DND-41 (cell line): ENCODE measurements at regions not wholly inside any gene's neighbourhood (a gene's known extent, or its start where the extent isn't known, plus 50 kb on each side); places are given as distances from the start of the nearest gene placed in this dataset.

Experiments
- ATAC-seq: fragments of 200-7000 bp; cut with Tn5 transposase; 3 replicates; pipeline ENCODE4 v1.9.1; 2021; ENCODE audit warnings: low read depth; ENCODE audit not compliant: insufficient read depth
- DNase-seq: peaks from one replicate; pipeline ENCODE4 v3.0.0-alpha.2; 2020
- H2AFZ ChIP-seq: 2 replicates; pipeline ENCODE4 v1.6.0; 2012; ENCODE audit warnings: low read depth, low read length
- H3K27ac ChIP-seq: 2 replicates; pipeline ENCODE4 v1.5.1; 2012; ENCODE audit warnings: low read length, inconsistent platforms
- H3K27me3 ChIP-seq: fragments of 200-600 bp; sonication (generic); 2 replicates; pipeline ENCODE4 v1.6.0; 2012; ENCODE audit warnings: low read length, mild to moderate bottlenecking, inconsistent platforms; ENCODE audit not compliant: insufficient read depth, poor library complexity
- H3K36me3 ChIP-seq: 2 replicates; pipeline ENCODE4 v1.5.1; 2012; ENCODE audit warnings: low read length, inconsistent platforms; ENCODE audit not compliant: insufficient read depth
- H3K4me1 ChIP-seq: 2 replicates; pipeline ENCODE4 v1.5.1; 2012; ENCODE audit warnings: mild to moderate bottlenecking, low read length; ENCODE audit not compliant: insufficient read depth
- H3K4me2 ChIP-seq: 2 replicates; pipeline ENCODE4 v1.6.0; 2012; ENCODE audit warnings: mild to moderate bottlenecking, moderate library complexity, low read length, inconsistent platforms; ENCODE audit not compliant: insufficient read depth
- H3K4me3 ChIP-seq, 2 experiments: fragments of 200-600 bp in 1 of 2; shearing (Covaris generic) in 1 of 2; 2 replicates each; pipeline ENCODE4 v1.5.1; 2012 to 2016; ENCODE audit warnings: inconsistent platforms in 2 of 2, low read length in 2 of 2, mild to moderate bottlenecking in 2 of 2, low read depth in 1 of 2, moderate library complexity in 1 of 2
- H3K79me2 ChIP-seq: 2 replicates; pipeline ENCODE4 v1.6.0; 2012; ENCODE audit warnings: low read length, inconsistent platforms; ENCODE audit not compliant: insufficient read depth
- H3K9ac ChIP-seq: 2 replicates; pipeline ENCODE4 v1.6.0; 2012; ENCODE audit warnings: low read depth, mild to moderate bottlenecking, inconsistent platforms, low read length, moderate library complexity
- H3K9me3 ChIP-seq: 2 replicates; pipeline ENCODE4 v1.5.1; 2012; ENCODE audit warnings: low read length, moderate library complexity, mild to moderate bottlenecking, inconsistent platforms; ENCODE audit not compliant: insufficient read depth, severe bottlenecking
- H4K20me1 ChIP-seq: 2 replicates; pipeline ENCODE4 v1.6.0; 2012; ENCODE audit warnings: low read length; ENCODE audit not compliant: insufficient read depth
- CTCF ChIP-seq: IDR thresholded peaks from 2 replicates; pipeline ENCODE4 v1.5.1; 2012; ENCODE audit warnings: borderline replicate concordance, low read length, moderate library complexity, mild to moderate bottlenecking; ENCODE audit not compliant: poor library complexity, severe bottlenecking; ENCODE audit errors: extremely low read depth
- EZH2 ChIP-seq: IDR thresholded peaks from 3 replicates; pipeline ENCODE4 v1.6.1; 2012; ENCODE audit warnings: borderline replicate concordance, low read depth, mild to moderate bottlenecking, moderate library complexity, low read length, inconsistent platforms; ENCODE audit not compliant: severe bottlenecking

GRCh38 chr10:111209692-111210091 is 132.9 kb downstream of the ADRA2A start:
- DNase-seq (no peak), ATAC-seq (no peak)
- H3K9me3 ChIP-seq = no peaks in the 10 kb centered on the region
- no peak overlapping the region for H3K9ac ChIP-seq
- no peak overlapping the region for H2AFZ ChIP-seq
- no peak overlapping the region for H3K27ac ChIP-seq
- H3K4me3 ChIP-seq = no peak overlapping the region
- no peaks in the 10 kb centered on the region for H4K20me1 ChIP-seq
- TF ChIP-seq CTCF = no peak
- TF ChIP-seq EZH2 = no peak
- H3K4me2 ChIP-seq = no peak overlapping the region
- H3K36me3 ChIP-seq = no peaks in the 10 kb centered on the region
- peaks cover 4% of the 10 kb centered on the region for H3K27me3 ChIP-seq
- H3K79me2 ChIP-seq = no peaks in the 10 kb centered on the region
- no peaks in the 10 kb centered on the region for H3K4me1 ChIP-seq

- Histone ChIP-seq H3K36me3 (no peaks in the 10 kb centered on the region), H4K20me1 (no peaks in the 10 kb centered on the region), H3K4me2 (no peak overlapping the region), H3K9me3 (no peaks in the 10 kb centered on the region), H3K79me2 (no peaks in the 10 kb centered on the region), H3K27me3 (no peaks in the 10 kb centered on the region), H3K27ac (no peak overlapping the region), H3K4me3 (no peak overlapping the region), H3K9ac (no peak overlapping the region), H3K4me1 (no peaks in the 10 kb centered on the region), H2AFZ (no peak overlapping the region)
- DNase-seq (no peak), ATAC-seq (no peak)
- no peak for TF ChIP-seq CTCF
- no peak for TF ChIP-seq EZH2
Measured at GRCh38 chr10:111211241-111211640, 134.4 kb downstream of the ADRA2A start.

GRCh38 chr10:111211706-111212105 is 134.9 kb downstream of the ADRA2A start:
- DNase-seq = no peak
- Histone ChIP-seq H3K9ac (no peak overlapping the region), H3K27ac (no peak overlapping the region), H3K4me3 (no peak overlapping the region), H3K9me3 (no peaks in the 10 kb centered on the region), H4K20me1 (no peaks in the 10 kb centered on the region), H3K36me3 (no peaks in the 10 kb centered on the region), H3K4me2 (no peak overlapping the region), H2AFZ (no peak overlapping the region), H3K27me3 (no peaks in the 10 kb centered on the region), H3K4me1 (no peaks in the 10 kb centered on the region), H3K79me2 (no peaks in the 10 kb centered on the region)
- TF ChIP-seq CTCF (no peak), EZH2 (no peak)
- ATAC-seq = no peak
